Skin epidermis (tissue), 12 donors: ENCODE measurements at regions not wholly inside any gene's neighbourhood (a gene's known extent, or its start where the extent isn't known, plus 50 kb on each side); places are given as distances from the start of the nearest gene placed in this dataset.

Source experiments
- H3K27ac ChIP-seq, 21 experiments: fragments of 200-600 bp; sonication (generic) in 11 of 21; one replicate each; pipeline ENCODE4 v1.5.0; 2020; ENCODE audit warnings: mild to moderate bottlenecking in 3 of 21, inconsistent platforms in 2 of 21, moderate library complexity in 2 of 21
- H3K4me3 ChIP-seq, 7 experiments: fragments of 200-600 bp; sonication (generic) in 2 of 7; one replicate each; pipeline ENCODE4 v1.5.0; 2020; ENCODE audit warnings: inconsistent platforms in 2 of 7, mild to moderate bottlenecking in 2 of 7, moderate library complexity in 1 of 7

DNA sequence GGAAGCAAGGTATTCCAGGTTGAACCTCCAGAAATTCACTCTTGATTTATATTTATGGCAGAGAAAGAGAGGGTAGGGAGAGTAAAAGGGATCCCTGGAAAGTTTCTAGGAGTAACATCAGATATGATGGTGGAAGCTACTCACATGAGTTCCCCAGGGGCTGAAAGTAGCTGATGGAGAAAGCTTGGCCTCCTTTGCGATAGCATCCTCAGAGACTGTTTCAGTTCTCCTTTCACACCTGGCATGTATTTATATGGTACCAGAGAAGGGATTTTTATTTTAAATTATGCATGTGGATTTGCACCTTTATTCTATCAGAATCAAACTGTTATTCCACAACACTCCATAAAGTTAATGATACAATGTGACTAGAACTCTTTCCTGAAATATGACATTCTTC is 126.3 kb upstream of the OSR1 start:
- Histone ChIP-seq H3K27ac (no peak overlapping the region), H3K4me3 (no peak overlapping the region)

DNA sequence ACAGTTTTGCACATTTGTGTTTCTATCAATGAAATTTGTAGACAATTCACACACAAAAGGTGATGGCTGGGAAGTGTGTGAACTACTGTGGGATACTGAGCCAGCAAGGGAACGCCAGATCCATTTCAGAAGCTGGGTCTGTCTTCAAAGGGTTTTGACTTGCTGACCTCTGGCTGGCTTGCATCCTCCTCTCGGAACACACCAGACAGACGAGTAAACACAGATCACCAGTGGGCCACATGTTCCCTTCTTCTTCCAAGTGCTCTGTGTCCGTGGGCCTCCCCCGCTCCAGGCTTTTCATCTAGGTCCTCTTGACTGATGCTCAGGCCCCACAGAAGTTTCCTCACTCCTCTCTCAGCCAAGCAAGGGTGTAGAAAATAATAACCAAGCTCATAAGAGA is 122.2 kb upstream of the OSR1 start:
- no peak overlapping the region for H3K27ac ChIP-seq
- no peak overlapping the region for H3K4me3 ChIP-seq

DNA sequence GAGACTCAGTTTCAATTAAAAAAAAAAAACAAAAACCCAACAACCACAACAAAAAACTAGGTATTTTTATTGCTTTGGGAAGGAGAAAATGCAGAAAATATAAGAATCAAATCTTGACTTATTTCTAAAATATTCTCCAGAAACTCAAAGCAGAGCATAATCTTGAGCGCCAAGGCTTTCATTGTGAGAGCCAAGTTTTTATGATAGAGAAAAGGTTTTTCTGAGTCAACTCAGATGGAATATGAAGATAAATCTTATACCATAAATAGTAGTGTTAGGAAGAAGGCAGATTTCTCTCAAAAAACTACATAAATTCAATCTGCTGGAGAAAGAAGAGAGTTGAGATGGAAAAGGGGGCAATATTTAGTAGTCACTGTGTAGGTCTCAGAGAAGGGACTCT is 121.2 kb upstream of the OSR1 start:
- no peak overlapping the region for H3K4me3 ChIP-seq
- no peak overlapping the region for H3K27ac ChIP-seq

DNA sequence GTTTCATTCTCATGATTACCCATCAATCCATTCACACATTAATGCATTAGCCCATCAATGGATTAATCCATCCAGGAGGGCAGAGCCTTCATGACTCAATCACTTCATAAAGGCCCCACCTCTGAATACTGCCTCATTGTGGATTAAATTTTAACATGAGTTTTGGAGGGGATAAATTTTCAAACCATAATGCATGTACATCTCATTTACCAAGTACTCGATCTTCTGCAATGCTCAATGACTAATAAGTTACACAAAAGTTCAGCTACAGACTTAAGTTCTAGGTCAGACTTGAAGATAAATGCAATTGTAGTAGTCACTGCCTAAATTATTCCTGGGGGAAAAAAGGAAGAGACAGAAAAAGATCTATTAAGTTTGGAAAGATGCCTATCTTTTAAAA is 120.0 kb upstream of the OSR1 start:
- no peak overlapping the region for H3K4me3 ChIP-seq
- H3K27ac ChIP-seq, result no peak overlapping the region

DNA sequence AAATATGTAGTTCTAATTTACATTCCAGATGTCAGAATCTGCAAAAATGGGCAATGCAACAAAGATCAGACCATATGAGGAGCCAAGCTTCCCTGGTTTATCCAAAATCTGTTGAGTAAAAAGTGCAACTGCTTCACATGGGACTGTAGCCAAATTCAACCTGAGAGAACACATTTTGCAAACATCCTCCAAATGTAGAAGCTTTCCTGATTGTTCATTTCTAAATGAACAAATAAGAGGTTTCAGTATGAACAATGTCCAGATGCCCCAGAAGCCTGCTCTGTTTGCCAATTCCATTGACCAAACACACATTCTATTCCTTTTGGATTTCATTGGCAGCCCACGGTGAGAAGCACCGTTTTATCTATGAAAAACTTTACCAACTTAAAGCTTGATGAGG is 117.9 kb upstream of the OSR1 start:
- Histone ChIP-seq H3K27ac (no peak overlapping the region), H3K4me3 (no peak overlapping the region)

DNA sequence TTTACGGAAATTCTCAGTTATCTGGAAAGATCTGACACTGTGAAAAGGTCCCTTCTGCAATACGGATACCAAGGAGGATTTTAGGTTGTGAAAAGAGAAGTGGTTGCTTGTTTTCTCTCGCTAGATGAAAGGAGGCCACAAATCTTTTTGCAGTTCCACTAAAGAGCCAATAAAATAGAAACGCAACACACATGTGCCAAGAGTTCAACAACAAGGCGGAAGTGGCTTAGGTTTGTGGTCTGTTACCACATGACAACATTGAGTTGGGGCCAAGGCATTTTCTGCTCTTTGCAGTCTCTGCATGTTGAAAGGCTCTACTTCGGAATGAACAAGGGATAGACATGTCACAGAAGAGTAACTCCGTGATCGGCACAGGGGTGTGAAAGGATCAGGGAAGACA is 115.7 kb upstream of the OSR1 start:
- Histone ChIP-seq H3K27ac (peak overlapping the region in 3 of 21 experiments; percentile 26 to 32 (median 31)), H3K4me3 (no peak overlapping the region)

DNA sequence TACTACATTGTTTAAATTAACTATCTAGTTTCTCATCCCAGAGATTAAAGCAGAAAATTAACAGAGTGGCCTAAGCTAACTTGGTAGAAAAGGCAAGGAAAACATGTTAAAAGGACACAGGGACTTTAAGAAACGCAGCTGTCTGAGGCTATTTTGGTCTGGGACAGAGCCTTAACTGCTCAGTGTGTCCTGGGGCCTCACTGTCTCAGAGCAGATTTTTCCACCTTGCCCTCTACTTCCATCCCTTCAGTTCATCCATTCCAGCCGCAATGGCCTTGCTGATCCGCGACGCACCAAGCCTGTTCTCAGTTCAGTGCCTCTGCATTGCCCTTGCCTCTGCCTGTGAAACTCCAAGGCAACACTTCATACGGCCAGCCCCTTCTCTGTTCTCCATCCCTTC is 114.9 kb upstream of the OSR1 start:
- no peak overlapping the region for H3K4me3 ChIP-seq
- H3K27ac ChIP-seq, result no peak overlapping the region

DNA sequence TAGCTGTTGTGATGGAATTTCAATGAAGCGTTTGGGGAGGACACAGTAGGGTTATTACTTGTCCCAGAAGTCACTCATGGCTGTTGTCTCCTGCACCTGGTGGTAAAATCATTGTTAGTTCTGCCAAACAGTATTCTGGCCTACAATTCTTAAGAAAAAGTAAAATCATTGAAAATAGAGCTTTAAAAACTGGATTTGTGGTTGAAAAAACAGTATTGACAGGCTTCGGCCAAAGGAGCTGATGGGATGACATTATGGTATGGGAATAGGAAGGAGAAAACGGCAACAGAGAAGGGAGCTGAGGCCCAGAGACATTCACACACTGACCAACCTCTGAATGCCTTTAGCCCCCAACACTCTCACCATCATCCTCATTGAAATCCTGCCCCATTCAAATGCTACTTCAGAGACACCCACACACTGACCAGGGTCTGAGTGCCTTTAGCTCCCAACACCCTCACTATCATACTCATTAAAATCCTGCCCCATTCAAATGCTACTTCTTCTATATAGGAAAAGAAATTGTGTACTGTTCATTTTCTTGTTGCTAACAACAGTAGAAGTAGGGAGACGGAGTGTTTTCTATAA is 114.1 kb upstream of the OSR1 start:
- no peak overlapping the region for H3K4me3 ChIP-seq
- no peak overlapping the region for H3K27ac ChIP-seq

DNA sequence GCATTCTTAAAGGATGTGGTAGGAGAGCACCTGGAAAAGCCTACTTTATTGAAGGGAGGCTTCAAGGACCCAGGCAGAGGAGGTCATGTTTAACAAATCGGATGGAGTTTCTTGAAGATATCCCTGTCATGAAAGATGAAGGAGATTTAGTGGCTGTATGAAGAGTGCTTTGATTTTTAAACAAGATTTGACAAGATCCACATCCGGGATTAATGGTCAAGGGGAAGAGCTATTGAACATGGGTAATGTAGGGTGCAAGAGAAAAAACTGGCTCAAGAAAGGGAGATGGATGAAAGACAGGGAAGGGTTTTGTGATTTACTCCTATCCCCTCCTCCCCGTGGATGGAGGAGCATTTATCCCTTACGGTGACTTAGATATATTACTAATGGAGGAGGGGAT is 113.1 kb upstream of the OSR1 start:
- H3K4me3 ChIP-seq, result no peak overlapping the region
- H3K27ac ChIP-seq, result no peak overlapping the region

DNA sequence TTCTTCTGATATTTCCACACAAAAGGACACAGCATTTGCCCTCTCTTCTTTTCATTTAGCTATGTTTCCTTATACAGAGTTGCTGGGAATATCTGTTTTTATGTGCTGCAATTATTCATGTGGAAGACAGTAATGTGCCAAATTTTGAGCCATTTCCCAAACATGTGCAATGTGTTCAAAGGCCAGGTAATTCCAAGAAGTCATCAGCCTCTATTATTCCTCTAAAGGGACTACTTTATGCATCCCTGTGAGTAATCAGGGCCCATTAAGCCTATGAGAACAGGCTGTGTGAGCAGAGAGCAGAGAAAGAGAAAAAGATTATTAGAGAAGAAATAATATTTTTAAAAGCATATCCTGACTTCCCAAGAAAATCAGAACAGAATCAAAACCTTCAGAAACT is 107.6 kb upstream of the OSR1 start:
- Histone ChIP-seq H3K4me3 (no peak overlapping the region), H3K27ac (no peak overlapping the region)

DNA sequence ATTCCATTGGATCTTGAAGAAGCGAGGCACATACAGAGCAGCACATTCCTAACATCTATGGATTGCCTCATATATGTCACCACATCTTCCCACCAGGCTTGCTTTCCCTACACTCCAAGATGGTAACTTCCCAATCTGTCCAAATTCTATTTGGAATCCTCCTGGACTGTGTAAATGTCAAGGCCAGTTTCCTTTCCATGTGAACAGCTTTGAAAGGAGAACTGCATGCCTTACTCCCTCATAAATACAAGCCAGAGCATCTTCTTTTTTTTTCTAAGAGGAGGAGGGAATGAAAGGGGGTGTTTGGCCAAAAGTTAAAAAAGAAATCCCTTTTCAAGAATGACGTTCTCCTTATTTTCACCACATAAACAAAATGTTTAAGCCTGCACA is 103.8 kb upstream of the OSR1 start:
- Histone ChIP-seq H3K27ac (no peak overlapping the region), H3K4me3 (no peak overlapping the region)

DNA sequence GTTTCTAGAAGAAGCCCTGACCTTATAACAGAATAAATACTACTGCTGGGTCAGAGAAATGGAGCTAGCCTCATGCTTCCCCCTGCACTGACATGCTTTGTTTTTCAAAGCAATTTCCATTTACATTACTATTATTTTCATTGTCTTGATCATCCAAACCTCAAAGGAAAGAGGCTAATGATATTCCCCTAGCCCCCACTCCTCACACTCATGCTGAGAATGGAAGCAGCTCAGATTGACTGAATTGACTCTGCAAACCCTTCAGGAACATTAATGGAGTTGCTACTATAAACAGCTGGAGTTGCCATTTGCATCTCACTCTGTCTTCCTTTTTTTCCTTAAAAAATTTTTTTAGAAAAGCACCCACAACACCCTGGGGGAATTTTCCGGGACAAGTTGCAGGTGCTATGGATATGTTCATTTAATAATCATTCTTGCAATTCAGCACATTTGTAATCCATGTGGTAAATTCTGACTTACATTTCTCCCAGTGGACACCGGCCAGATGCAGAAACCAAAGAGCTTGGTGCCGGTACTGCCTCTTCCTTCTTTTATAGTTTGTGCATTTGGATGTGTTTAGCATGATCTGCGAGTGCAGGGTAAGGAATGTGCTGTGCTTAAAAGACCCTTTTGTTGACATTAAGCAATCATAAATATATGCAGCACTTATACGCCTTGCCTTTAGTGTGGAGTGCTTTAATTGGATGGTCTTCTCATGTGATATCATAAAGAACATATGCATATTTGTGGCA is 103.3 kb upstream of the OSR1 start:
- Histone ChIP-seq H3K27ac (no peak overlapping the region), H3K4me3 (no peak overlapping the region)

DNA sequence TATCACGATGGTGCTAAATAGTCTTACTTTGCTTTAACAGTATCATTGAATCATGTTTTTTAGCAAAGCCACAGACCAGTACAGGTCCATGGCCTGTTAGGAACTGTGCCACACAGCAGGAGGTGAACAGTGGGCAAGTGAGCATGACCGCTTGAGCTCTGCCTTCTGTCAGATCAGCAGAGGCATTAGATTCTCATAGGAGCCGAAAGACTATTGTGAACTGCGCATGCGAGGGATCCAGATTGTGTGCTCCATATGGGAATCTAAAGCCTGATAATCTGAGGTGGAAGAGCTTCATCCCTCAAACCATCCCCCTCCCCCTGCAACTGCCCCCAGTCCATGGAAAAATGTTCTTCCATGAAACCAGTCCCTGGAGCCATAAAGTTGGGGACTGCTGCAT is 102.3 kb upstream of the OSR1 start:
- Histone ChIP-seq H3K4me3 (no peak overlapping the region), H3K27ac (no peak overlapping the region)

DNA sequence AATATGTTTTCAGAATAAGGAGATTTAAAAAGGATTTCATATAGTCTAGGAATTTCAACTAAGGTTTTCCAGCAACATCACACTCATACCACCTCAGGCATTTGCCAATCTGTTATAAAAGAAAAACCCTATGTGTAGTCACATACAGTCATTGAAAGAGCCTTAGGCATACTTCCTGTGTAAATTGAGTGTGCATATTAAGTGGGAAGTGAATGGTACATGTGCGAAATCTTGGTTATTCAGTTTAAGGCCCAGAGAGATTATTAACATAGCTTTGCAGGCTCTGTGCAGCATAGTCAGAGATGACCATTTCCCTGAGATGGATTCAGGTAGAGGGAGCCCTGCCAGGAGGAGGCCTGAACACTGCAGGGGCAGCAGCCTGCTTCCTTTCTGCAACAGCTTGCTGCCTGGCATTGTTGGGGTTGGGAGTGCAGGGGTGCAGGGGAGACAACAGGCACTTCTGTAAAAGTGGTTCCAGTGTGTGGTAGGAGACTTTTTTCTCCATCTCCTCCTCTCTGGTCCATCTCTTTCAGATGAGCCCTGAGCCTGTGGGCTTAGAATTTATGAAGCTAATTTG is 100.1 kb upstream of the OSR1 start:
- Histone ChIP-seq H3K4me3 (no peak overlapping the region), H3K27ac (no peak overlapping the region)

DNA sequence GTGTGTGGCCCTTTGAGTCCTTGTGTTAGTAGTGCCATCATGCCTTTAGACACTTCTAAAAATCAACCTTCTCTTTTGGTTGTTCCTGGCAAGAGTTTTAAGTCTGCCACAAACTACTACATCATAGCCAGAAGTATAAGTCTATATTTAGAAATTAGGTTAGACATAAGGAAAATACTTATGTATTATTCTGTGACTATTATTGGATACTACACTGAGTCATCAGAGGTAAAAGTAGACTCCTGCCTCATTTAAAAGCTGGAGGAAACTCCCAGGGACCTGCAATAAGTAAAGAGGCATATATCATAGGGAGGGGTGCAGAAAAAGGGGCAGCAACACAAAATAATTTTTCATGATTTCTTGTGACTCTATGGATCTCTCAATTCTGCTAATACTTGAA is 99.4 kb upstream of the OSR1 start:
- Histone ChIP-seq H3K27ac (no peak overlapping the region), H3K4me3 (no peak overlapping the region)

DNA sequence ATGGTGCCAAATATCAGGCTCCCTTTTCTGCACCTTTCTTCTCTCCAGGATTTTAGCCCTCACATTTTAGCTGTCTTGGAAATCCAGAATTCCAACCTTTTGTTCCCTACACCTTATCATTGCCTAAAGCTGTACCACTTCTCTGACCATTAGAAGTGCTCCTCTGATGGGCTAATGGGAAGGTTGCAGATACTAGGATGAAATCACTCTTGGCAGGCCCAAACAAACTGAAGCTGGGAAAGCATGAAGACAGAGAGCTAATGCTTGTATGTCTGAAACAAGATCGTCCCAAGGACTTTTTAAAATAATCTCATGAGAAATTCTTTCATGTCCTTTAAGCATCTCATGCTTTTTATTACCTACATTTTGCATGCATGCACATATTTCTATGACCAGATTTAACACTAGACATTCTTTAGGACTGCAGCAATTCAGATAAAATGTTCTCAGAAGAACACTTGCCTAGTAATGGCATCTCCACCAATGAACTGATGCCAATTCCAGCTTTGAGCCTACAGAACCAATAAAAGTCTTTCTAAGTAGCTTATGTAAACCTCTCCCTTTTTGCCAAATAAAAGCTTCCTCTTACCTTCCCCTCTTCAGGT is 98.4 kb upstream of the OSR1 start:
- Histone ChIP-seq H3K27ac (no peak overlapping the region), H3K4me3 (no peak overlapping the region)

DNA sequence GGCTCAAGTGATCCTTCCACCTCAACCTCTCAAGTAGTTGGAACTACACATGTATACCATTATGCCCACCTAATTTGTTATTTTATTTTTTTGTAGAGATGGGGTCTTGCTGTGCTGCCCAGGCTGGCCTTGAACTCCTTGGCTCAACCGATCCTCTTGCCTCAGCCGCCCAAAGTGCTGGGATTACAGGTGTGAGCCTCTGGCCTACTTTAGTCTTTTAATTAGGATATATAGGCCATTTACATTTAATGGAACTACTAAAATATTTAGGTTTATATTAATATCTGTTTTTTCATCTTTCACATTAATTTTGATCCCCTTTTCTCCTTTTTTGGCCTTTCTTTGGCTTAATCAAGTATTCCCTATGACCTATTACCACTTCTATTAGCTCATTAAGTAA is 95.7 kb upstream of the OSR1 start:
- H3K27ac ChIP-seq, result no peak overlapping the region
- no peak overlapping the region for H3K4me3 ChIP-seq

DNA sequence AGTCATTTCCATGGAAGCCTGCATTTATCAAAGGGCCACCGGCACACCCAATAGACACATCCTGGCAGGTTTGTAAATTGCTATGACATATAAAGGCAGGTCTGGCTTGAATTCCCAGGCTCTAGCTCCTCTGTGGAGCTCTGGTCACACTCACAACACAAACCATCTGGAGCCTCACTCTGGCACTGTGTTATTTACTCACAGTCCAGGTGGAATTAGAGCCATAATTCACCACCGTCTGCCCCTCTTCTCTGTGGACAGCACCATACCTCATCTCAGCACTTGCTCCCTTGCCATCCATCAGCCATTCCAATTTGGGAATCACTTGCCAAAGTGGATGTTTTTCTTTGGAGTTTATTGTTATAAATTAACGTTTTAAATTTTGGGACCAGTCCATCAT is 84.3 kb upstream of the OSR1 start:
- H3K27ac ChIP-seq, result no peak overlapping the region
- H3K4me3 ChIP-seq, result no peak overlapping the region

DNA sequence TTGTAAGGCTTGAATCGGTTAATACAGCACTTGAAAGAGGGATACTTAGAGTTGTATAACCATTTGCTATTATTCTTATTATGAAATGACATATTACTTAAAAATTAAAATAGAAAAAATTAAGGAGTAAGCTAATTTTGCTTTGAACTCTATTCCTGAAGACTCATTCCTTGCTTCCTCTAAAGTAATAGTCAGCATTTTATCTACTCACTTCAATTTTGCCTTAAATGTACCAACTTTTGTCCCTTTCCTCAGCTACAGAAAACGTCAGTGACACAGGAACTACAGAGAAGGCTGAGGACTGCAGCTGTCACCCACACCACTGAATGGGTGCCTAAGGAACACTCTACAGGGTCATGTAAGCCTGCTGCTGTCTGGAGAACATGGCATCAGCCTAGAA is 80.7 kb upstream of the OSR1 start:
- H3K27ac ChIP-seq, result no peak overlapping the region
- no peak overlapping the region for H3K4me3 ChIP-seq

DNA sequence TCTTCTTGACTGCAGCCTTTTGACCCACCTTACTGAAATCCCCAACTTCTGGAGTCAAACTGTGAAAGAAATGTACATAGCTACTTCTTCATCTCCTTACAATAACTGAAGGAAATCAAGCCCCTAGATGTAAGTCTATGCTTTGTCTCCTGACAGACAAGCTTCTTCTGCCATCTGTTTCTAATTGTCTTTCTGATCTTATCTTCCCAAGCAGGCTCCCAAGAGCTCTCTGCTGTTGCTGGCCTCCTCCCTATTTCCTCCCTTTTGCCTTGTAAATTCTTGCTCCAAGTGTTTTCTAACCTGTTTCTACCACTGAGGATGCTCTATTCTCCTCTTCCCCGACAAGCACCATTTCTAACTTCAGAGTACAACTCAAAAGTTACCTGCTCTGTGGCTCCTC is 77.4 kb upstream of the OSR1 start:
- no peak overlapping the region for H3K27ac ChIP-seq
- H3K4me3 ChIP-seq, result no peak overlapping the region

DNA sequence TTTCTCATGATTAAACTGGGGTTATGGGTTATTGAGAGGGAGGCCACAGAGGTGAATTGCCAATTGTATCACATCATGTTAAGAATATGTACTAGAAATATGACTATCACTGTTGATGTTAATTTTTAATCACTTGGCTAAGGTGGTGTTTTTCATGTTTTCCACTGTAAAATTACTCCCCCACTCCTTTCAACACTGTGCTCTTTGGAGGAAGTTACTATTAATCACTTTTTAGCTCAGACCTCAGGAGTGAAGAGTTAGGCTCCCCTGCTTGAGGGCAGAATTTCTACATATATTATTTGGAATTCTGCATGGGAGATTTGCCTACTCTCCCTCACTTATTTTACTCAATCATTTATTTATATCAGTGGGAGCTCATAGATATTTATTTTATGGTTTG is 76.0 kb upstream of the OSR1 start:
- no peak overlapping the region for H3K4me3 ChIP-seq
- no peak overlapping the region for H3K27ac ChIP-seq
